HG03135 (cell line): ENCODE measurements at regions not wholly inside any gene's neighbourhood (a gene's known extent, or its start where the extent isn't known, plus 50 kb on each side); places are given as distances from the start of the nearest gene placed in this dataset.

Experiments used
- ATAC-seq: cut with Tn5 transposase; IDR thresholded peaks from one replicate; pipeline ENCODE4 v1.9.1; 2021; ENCODE audit warnings: mild to moderate bottlenecking, moderate library complexity; ENCODE audit not compliant: unreplicated experiment

DNA sequence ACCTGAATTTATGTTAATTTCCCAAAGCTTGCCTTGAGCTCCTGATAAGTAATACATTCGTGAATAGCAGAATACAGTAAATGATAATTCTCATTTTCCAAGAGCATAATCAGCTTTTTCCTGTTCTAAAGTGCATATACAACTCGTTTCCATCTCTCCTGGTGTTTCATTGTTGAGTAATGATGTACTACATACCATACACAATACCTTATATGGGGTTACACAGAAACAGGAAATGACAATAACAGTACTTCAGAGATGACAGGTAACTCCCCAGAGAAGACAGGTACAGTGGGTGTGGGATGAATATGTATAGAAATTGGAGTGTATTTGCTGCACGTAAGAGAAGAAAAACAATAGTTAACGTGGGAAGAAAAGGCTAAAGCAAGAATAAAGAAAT lies 287.1 kb downstream of the TENT4A start:
- no peak for ATAC-seq

DNA sequence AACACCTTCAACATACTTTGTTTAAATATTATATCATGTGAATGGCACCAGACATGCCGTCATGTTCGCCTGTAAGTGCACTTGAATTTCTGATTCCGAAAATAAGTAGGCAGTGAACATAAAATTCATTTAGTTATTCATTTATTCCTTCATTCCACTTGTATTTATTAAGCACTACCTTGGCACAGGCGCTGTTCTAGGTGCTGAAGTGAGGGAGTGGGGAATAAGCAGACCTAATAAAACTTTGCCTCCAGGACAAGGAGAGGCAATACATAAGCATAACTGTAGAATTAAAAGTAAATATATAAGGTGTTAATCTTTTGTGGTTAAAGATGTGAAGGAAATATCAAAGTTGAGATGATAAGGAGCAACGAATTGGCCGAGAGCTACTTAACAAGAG lies 297.4 kb downstream of the TENT4A start:
- ATAC-seq: no peak

DNA sequence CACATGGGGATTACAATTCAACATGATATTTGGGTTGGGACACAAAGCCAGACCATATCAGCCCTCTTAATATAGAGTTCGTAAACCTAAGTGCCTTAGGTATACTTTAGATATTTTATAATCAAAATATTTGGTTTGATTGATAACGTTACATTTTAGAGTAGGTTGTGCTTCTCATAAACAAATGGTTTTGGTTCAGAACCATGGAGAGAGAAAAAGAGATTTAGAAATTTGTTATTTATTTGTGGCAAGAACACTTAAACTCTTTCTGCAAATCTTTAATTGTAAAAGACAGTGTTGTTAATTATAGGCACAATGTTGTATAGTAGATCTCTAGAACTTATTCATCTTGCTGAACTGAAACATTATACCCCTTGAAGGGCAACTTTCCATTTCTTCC lies 298.8 kb downstream of the TENT4A start:
- ATAC-seq: no peak

DNA sequence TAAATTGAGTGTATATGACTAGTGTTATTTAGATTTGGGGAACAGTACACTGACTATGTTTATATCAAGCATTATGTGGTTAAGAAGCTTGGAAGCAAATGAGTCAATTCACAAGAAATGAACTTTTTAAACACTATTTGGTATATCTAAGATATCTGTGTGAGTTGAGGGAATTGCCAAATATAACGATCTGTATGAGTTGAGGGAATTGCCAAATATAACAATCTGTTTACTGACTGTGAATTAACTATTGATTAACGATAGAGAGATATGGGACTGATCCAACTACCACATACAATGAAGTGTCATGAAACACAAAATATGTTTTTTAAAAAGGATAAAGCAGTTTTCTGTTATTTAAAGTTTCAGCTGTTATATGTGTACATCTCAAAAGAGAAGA lies 301.4 kb downstream of the TENT4A start:
- ATAC-seq: no peak

DNA sequence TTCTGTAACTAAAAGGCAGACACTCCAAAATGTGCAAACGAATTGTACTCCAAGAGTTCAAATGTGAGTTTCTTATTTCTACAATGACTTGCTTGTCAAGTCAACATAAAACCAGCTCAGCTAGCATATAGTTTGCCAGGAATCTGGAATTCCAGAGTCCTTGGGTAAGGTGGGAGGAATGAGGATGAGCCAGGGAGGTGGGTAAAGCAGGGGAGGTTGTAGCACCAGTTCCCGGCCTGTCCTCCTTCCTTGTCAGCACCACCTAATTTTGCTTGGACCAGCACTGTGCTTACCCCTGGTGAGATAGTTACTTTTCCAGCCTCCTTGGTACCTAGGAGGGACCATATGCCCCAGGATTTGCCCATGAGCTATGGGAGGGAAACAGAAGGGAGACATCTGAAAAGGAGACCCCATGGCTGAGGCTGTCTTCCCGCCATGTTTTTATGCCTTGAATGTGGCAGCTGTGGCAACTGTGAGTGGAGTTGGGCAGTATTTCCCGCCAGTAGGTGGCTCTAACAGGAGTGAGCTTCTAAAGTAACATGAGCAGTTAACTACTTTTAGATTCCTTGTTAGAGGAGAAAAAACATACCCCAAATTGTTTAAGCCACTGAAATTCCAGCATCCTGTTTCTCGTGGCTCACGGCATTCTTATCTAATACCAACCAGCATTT lies 302.5 kb downstream of the TENT4A start:
- ATAC-seq: no peak

DNA sequence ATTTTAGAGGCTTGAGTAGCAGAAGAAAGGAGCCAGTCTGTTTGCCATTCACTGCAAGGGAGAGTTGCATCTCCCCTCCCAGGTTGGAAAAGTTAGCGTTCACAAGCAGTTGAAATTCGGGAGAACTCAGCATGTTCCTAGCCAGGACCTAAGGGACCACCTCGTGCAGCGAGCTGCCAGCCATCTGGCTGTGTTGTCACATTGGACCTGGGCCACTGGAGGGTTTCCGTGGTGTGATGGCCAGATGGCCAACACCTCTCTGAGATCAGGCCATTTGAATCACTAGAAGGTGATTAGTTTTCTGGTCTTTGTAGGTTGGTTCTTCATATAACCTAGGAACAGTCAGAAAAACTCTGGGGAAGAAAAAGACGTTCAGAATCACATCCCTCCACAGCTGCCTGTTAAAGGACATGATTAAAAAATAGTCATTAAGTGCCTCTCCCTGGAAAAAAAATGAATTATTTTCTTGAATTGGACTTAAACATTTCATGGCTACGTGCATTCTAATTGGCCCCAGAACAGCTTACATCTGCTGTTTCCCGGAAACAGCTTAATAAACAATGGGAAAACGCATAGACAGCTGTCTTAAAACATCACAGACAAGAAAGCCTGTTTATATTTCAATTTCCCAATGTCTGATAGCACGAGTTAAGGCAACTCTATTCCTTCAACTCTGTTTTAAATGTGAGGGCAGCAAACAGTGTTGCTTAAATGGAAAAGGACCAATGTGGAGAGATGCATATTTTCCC lies 303.9 kb downstream of the TENT4A start:
- no peak for ATAC-seq

DNA sequence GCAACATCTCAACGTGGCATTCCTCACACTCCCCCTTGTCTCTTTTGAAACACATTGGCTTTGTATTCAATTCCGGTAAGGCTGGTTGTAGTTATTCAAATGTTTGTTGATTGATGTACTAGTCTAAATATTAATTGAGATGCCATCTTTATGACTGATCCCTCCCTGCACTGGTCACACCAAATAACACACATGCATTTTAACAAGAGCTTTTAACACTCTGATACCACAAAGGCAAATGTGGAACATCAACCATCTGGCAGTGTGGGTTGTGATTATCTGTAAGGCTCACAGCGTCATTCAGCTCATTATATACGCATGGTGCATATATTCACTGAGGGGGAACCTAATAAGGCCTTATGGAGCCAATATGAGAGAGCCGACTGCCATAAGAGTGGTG lies 305.0 kb downstream of the TENT4A start:
- no peak for ATAC-seq

DNA sequence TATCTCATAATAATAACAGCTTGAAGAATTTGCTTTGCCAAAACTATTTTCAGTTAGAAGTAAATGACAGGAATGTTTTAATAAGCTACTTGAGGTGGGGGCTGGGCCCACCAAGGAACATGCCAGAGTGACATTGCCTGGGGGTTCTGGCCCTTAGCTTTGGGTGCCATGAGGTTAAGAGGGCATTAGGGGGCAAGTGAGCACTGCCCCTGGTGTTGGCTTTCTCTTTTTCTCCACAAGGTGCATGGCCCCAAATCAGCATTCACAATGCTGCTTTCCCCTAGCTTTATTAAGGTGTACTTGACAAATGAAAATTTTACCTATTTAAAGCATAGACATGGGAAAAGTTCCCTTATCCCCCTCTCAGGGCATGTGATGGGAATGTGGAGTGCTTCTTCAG lies 305.4 kb downstream of the TENT4A start:
- no peak for ATAC-seq

DNA sequence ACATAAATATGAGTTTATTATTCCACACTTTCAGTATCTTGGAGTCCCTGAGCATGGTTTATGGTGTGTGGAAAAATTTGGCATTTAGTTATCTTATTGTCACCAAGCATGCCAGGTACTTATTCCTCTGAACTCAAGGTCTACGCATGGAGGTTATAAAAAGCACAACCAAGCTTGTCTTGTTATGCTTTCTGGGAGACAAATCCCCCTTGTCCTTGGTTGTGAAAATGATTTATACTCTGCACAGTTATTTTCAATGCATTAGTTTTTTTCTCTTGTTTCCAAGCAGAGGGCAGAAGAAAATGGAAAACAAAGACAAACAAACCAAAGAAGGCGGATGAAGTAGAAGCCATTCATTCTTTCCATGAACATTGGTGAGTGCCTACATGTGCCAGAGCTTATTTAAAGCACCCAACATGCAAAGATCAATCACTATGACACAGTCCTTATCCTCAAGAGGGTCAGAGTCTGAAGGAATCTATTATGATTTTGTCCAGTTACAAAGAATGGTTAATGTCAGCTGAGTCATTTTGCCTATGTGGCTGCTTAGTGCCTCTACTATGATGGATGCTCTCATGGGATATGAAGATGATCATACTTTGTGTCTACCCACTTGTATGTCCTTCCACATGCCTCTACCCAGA lies 323.1 kb downstream of the TENT4A start:
- ATAC-seq: no peak

DNA sequence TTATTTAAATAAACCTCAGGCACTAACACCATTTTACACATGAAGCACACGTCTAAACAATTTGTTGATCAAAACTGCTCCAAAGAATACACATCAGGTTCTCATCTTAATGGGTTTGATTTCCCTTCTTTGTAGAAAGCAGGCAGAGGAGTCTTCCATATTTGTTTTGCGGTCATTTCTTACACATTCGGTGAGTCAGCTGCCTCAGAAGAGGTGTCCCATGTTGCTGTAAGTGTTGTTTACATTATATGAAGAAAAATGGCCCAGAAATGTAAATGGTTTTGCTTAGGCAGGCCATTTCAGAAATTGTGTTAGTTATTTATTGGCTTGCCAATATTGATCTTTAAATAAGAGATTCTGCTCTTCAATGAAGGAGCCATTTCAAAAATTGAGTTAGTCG lies 325.8 kb downstream of the TENT4A start:
- ATAC-seq: no peak

DNA sequence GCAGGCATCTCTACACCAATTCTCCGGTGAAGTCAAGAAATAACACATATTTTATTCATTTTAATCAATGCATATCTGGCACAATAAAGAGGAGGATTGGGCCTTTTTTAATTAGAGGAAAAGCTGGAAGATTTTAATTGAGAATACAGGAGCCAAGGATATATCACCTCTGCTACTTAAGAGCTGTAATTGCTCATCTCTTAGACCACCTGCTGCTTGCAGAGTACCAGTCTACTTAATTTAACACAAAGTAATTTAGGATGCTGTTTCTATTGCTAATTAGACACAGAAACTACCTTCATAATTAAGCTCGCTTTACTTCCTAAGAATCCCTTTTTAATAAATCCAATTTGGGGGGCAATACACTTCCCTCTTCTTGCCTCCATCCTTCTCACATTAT lies 326.9 kb downstream of the TENT4A start:
- ATAC-seq: no peak

DNA sequence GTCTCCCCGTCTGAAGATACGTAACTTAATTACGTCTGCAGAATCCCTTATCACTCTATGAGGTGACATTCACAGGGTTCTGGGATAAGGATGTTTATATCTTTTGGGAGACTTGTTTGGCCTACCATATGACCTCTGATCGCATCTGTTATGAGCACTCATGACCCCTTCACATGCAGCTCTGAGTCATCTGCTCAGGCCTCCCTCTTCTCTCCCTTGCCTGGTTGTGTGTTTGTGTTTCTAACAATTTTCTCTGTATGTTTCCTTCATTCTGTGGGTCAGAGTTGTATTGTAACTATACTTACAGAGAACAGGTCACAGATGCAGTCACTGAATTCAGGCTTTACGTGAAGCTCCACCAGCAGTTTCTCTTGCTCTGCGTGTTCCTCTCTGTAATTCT lies 330.6 kb downstream of the TENT4A start:
- no peak for ATAC-seq

DNA sequence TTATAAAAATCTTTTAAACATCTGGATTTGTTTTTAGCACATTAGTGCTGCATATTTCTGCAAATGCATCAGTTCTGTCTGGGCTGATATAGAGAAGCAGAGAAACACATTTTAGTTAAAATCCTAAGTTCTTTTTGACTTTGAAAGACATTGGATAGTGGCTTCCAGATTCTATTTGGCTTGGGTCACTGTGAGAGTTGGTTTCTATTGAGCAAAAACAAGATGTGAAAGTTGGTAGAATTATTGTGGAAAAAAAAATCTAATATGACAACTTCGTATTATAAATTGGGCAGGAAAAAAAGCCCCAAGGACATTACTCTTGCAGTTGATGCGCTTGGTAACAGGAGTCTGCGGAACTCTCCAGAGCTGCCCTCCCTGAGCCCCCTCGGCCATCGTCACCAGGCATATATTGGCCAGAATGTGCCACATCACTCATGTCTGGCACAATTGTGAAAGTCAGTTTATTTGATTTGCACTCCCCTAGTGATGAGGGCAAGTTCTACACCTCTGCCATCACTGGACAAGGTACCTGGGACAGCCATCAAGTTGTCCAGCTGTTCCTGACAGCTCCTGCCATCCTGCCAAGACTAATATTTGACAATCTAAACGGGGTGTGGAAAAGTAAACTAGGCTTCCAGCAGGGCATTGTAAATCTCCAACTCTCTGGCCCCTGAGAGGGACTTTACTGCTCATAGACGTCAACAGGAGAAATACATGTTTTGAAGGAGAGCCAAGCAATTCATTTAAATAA lies 334.5 kb downstream of the TENT4A start:
- no peak for ATAC-seq

DNA sequence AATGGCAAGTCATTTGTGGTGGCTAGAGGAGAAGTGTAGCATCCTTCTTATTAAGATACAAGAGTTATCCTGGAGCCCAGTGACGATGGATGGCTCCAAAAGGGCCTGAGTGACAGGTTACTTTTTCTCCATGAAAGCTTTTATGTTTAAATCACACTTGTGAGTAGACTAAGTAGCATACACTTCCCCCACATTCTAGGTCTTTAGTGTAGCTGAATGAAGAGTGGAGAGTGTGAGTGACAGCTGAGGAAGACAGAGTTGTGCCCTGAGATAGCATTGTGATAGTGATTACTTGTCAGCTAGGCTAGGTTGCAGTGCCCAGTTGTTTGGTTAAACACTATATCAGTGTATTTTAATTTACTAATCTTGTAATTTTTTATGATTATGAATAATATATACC lies 337.8 kb downstream of the TENT4A start:
- no peak for ATAC-seq

DNA sequence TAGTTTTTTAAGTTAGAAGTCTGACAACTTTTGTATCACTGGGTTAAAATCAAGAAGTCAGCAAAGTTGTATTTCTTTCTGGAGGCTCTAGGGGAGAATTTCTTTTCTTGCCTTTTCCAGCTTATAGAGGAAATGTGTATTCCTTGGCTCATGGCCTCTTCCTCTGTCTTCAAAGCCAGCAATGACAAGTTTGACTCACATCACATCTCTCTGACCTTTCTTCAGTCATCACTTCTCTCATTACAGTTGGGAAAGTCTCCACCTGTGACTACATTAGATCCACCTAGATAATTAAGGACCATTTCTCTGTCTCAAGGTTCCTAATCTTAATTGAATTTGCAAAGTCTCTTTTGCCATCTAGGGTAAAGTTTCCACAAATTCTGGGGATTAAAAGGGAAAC lies 339.9 kb downstream of the TENT4A start:
- ATAC-seq: no peak

DNA sequence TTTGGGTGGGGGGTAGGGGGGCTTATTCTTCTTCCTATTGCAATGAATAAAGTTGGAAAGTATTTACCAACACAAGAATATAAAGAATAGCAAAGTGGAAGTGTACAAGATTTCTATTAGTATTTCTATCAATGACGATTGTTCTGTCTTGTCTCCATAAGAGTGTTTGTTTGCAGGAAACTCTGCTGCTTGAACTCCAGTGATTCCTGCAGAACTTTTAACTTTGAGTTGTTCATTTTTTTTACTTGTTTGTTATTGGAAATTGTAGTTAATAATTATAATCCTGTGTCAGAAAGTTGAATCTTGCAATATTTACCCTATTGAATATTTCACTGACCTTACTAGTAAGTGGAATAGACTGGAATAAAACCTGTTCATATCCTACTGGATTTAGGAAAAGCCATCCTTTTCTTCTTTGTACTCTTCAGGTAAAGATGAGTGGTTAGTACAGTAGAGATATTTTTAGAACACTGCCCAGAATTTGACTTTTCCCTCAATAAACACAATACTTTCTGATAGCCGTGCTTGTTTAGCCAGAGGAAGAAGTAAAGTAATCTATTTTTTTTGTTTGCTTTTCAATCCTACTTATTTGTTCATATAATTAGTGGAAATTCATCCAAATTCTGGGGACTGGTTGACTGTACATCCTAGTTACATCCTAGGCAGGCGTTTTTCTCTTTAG lies 340.4 kb downstream of the TENT4A start:
- no peak for ATAC-seq

DNA sequence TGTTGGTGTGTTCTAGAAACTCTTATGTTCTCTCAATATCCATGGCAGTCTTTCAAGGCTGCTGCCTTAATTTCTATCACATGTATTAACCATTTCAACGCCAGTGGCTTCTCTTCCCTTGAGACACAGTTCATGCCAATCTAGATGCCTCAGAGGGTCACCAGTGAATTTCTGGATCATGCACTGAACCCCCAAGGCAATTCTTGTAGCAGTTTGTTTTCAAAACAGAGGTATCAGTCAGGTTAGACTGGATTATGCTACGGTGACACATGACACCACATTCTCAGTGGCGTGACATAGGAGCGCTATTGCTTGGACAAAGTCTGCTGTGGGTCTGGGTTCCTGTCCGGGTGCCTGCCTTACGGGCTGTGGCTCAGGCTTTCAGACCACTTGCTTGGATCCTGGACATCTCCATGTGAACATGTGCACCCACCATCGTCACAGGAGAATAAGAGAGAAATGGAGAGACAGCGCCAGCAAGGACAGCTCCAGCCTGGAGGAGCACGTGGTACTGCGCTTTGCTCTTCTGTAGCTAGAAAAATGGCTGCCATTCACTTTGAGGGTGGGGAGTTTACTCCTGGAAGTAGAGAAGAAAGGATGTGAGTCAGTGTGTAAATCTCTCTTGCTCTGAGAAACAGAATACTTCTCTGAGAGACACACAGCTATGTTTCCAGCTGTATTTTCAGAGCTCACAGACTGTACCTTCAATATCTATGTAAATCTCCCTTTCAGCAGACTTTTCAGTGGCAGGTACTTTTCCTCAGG lies 329.3 kb upstream of the ADCY2 start:
- no peak for ATAC-seq

DNA sequence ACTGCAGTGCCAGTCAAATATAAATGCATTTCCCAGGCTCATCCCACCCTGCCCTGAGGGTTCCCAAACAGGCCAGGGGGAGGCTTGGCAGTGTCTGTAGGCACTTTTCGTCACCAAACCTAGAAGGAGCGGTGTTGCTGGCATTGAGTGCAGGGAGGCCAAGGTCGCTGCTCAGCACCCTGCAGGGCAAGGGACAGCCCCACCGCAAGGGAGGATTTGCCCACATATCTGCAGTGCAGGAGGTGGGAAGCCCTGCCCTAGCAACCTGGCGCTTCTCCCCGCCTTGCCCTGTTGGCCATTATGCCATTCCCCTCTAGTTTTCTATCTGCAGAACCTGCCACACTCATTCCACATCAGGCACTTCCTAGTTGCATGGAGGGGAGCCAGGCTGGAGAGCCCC lies 327.8 kb upstream of the ADCY2 start:
- no peak for ATAC-seq

DNA sequence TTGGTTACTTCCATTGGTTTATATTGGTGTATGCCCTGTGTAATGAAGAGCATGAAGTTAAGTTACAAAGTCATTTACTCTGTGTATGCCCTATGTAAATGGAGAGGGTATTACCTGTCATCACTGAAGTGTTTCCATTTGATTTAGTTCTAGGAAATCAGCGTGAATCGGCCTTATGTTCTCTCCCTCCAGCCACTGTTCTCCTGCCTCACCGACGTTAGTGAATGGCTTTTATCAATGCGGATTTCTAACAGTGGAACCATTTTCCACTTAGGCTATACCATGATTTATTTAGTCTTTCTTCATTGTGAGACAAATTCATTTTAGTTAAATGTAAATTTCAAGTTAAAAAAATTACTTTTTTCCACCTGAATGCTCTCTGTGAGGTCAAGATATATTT lies 327.0 kb upstream of the ADCY2 start:
- ATAC-seq: no peak

DNA sequence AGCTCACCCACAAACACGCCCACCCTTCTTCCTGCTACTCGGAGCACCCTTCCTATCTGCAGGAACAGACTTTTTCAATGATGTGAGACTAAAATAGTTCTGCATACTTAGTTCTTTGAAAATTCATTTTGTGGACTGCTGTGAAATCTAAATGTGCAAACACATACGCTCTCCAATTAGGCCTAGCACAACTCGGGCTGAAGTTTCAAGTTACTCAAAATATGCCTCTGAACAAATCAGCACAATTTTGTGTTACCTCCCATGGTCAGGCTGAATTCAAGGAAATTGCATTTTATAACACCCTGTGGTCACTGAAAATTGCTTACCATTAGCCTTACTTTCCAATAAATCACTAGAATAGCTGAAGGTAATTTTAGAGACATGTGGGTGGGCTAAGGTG lies 323.8 kb upstream of the ADCY2 start:
- no peak for ATAC-seq
